OCI-LY7 (cell line): ENCODE measurements at regions not wholly inside any gene's neighbourhood (a gene's known extent, or its start where the extent isn't known, plus 50 kb on each side); places are given as distances from the start of the nearest gene placed in this dataset.
"Not testable (repeated sequence)": the region's sequence is repeated elsewhere in the genome, so short reads cannot be mapped to it uniquely, and the experiment has no call there.

ENCODE experiments used
- EZH2phosphoT487 ChIP-seq: fragments of 200-600 bp; sonication (generic); IDR thresholded peaks from 2 replicates; pipeline ENCODE4 v1.6.1; 2018; ENCODE audit warnings: low read depth, borderline replicate concordance, mild to moderate bottlenecking, mixed run types, antibody characterized with exemption, low read length, moderate library complexity, mixed read lengths
- TF ChIP-seq, protein P1 (sequence below): fragments of 200-600 bp; sonication (generic); conservative IDR thresholded peaks from 2 replicates; pipeline ENCODE4 v1.5.1; 2014; ENCODE audit warnings: mild to moderate bottlenecking, antibody characterized with exemption, low read length, moderate library complexity, mixed read lengths

DNA sequence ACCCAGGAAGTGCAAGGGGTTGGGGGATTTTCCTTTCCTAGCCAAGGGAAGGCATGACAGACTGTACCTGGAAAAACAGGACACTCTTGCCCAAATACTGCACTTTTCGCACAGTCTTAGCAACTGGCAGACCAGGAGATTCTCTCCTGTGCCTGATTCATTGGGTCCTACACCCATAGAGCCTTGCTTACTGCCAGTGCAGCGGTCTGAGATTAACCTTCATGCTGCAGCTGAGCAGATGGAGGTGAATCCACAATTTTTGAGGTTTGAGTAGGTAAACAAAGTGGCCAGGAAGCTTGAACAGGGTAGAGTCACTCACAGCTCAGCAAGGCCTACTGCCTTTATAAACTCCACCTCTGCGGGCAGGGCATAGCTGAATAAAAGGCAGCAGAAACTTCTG lies 1497.6 kb downstream of the FOXD4L5 start:
- TF ChIP-seq, protein P1, sequence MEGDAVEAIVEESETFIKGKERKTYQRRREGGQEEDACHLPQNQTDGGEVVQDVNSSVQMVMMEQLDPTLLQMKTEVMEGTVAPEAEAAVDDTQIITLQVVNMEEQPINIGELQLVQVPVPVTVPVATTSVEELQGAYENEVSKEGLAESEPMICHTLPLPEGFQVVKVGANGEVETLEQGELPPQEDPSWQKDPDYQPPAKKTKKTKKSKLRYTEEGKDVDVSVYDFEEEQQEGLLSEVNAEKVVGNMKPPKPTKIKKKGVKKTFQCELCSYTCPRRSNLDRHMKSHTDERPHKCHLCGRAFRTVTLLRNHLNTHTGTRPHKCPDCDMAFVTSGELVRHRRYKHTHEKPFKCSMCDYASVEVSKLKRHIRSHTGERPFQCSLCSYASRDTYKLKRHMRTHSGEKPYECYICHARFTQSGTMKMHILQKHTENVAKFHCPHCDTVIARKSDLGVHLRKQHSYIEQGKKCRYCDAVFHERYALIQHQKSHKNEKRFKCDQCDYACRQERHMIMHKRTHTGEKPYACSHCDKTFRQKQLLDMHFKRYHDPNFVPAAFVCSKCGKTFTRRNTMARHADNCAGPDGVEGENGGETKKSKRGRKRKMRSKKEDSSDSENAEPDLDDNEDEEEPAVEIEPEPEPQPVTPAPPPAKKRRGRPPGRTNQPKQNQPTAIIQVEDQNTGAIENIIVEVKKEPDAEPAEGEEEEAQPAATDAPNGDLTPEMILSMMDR = not testable (repeated sequence)
- not testable (repeated sequence) for TF ChIP-seq EZH2phosphoT487
